DND-41 (cell line): ENCODE measurements at regions not wholly inside any gene's neighbourhood (a gene's known extent, or its start where the extent isn't known, plus 50 kb on each side); places are given as distances from the start of the nearest gene placed in this dataset.

Source experiments
- ATAC-seq: fragments of 200-7000 bp; cut with Tn5 transposase; 3 replicates; pipeline ENCODE4 v1.9.1; 2021; ENCODE audit warnings: low read depth; ENCODE audit not compliant: insufficient read depth
- DNase-seq: peaks from one replicate; pipeline ENCODE4 v3.0.0-alpha.2; 2020
- H2AFZ ChIP-seq: 2 replicates; pipeline ENCODE4 v1.6.0; 2012; ENCODE audit warnings: low read depth, low read length
- H3K27ac ChIP-seq: 2 replicates; pipeline ENCODE4 v1.5.1; 2012; ENCODE audit warnings: low read length, inconsistent platforms
- H3K27me3 ChIP-seq: fragments of 200-600 bp; sonication (generic); 2 replicates; pipeline ENCODE4 v1.6.0; 2012; ENCODE audit warnings: low read length, mild to moderate bottlenecking, inconsistent platforms; ENCODE audit not compliant: insufficient read depth, poor library complexity
- H3K36me3 ChIP-seq: 2 replicates; pipeline ENCODE4 v1.5.1; 2012; ENCODE audit warnings: low read length, inconsistent platforms; ENCODE audit not compliant: insufficient read depth
- H3K4me1 ChIP-seq: 2 replicates; pipeline ENCODE4 v1.5.1; 2012; ENCODE audit warnings: mild to moderate bottlenecking, low read length; ENCODE audit not compliant: insufficient read depth
- H3K4me2 ChIP-seq: 2 replicates; pipeline ENCODE4 v1.6.0; 2012; ENCODE audit warnings: mild to moderate bottlenecking, moderate library complexity, low read length, inconsistent platforms; ENCODE audit not compliant: insufficient read depth
- H3K4me3 ChIP-seq, 2 experiments: fragments of 200-600 bp in 1 of 2; shearing (Covaris generic) in 1 of 2; 2 replicates each; pipeline ENCODE4 v1.5.1; 2012 to 2016; ENCODE audit warnings: inconsistent platforms in 2 of 2, low read length in 2 of 2, mild to moderate bottlenecking in 2 of 2, low read depth in 1 of 2, moderate library complexity in 1 of 2
- H3K79me2 ChIP-seq: 2 replicates; pipeline ENCODE4 v1.6.0; 2012; ENCODE audit warnings: low read length, inconsistent platforms; ENCODE audit not compliant: insufficient read depth
- H3K9ac ChIP-seq: 2 replicates; pipeline ENCODE4 v1.6.0; 2012; ENCODE audit warnings: low read depth, mild to moderate bottlenecking, inconsistent platforms, low read length, moderate library complexity
- H3K9me3 ChIP-seq: 2 replicates; pipeline ENCODE4 v1.5.1; 2012; ENCODE audit warnings: low read length, moderate library complexity, mild to moderate bottlenecking, inconsistent platforms; ENCODE audit not compliant: insufficient read depth, severe bottlenecking
- H4K20me1 ChIP-seq: 2 replicates; pipeline ENCODE4 v1.6.0; 2012; ENCODE audit warnings: low read length; ENCODE audit not compliant: insufficient read depth
- CTCF ChIP-seq: IDR thresholded peaks from 2 replicates; pipeline ENCODE4 v1.5.1; 2012; ENCODE audit warnings: borderline replicate concordance, low read length, moderate library complexity, mild to moderate bottlenecking; ENCODE audit not compliant: poor library complexity, severe bottlenecking; ENCODE audit errors: extremely low read depth
- EZH2 ChIP-seq: IDR thresholded peaks from 3 replicates; pipeline ENCODE4 v1.6.1; 2012; ENCODE audit warnings: borderline replicate concordance, low read depth, mild to moderate bottlenecking, moderate library complexity, low read length, inconsistent platforms; ENCODE audit not compliant: severe bottlenecking

DNA sequence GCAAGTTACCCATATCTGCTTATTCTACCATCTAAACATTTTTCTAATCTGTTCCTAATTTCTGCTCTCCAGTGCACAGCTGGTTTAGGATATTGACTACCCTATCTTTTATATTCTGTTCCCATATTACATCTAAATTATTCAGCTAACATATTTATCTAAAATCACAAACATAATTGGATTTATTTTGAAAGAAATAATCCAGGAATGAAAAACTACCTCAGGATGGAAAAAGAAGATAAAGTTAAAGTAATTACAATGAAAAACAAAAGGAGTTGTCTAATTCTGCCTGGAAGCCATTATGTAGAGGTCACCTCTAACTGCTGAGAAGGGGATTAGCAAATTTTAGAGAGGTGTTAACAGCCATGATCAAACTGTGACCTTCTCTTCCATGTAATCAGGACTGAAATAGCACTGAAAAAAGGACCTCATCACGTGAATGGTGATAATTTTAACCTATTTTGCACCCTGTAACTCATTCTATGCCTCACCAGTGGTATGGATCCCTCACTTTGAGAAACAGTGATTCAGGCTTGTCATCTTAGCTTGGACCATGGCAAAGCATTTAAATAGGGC, 653.3 kb downstream of the CDH11 start:
- no peak overlapping the region for H3K9ac ChIP-seq
- no peak overlapping the region for H2AFZ ChIP-seq
- no peak overlapping the region for H3K4me2 ChIP-seq
- DNase-seq (no peak), ATAC-seq (no peak)
- H3K27me3 ChIP-seq, result no peaks in the 10 kb centered on the region
- TF ChIP-seq CTCF (no peak), EZH2 (no peak)
- H3K9me3 ChIP-seq, result no peaks in the 10 kb centered on the region
- no peak overlapping the region for H3K27ac ChIP-seq
- no peaks in the 10 kb centered on the region for H4K20me1 ChIP-seq
- H3K36me3 ChIP-seq, result no peaks in the 10 kb centered on the region
- no peak overlapping the region for H3K4me3 ChIP-seq
- no peaks in the 10 kb centered on the region for H3K79me2 ChIP-seq
- H3K4me1 ChIP-seq, result no peaks in the 10 kb centered on the region

GRCh38 chr16:64459821-64460220, 662.0 kb downstream of the CDH11 start:
- DNase-seq, result no peak
- Histone ChIP-seq H2AFZ (no peak overlapping the region), H3K27me3 (no peaks in the 10 kb centered on the region), H3K9ac (no peak overlapping the region), H4K20me1 (no peaks in the 10 kb centered on the region), H3K27ac (no peak overlapping the region), H3K36me3 (no peaks in the 10 kb centered on the region), H3K4me2 (no peak overlapping the region), H3K4me3 (no peak overlapping the region), H3K9me3 (no peaks in the 10 kb centered on the region), H3K4me1 (no peaks in the 10 kb centered on the region), H3K79me2 (no peaks in the 10 kb centered on the region)
- no peak for ATAC-seq
- TF ChIP-seq EZH2, result no peak
- no peak for TF ChIP-seq CTCF

DNA sequence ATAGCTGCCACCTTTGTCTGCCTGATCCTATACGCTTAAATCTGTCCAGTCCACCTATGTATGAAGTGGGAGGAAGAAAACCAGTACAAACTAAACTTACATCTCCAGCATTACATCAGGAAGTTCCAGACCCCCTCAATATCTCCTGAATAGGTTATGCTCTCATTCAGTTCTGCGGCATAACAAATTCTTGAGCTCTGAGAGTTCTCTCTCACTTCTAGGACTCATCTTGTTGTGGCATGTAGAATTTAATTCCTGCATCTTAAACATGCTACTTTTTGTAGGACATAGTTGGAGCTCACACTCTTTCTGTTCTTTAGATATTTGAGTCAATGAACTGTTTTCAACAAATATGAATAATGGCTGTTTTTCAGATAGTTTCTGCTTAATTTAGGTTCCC, 662.5 kb downstream of the CDH11 start:
- TF ChIP-seq CTCF, result no peak
- no peak for TF ChIP-seq EZH2
- DNase-seq, result no peak
- no peak overlapping the region for H2AFZ ChIP-seq
- no peaks in the 10 kb centered on the region for H3K36me3 ChIP-seq
- no peaks in the 10 kb centered on the region for H3K27me3 ChIP-seq
- no peaks in the 10 kb centered on the region for H4K20me1 ChIP-seq
- H3K9ac ChIP-seq, result no peak overlapping the region
- H3K4me3 ChIP-seq, result no peak overlapping the region
- no peaks in the 10 kb centered on the region for H3K9me3 ChIP-seq
- ATAC-seq, result no peak
- H3K79me2 ChIP-seq, result no peaks in the 10 kb centered on the region
- H3K4me1 ChIP-seq, result no peaks in the 10 kb centered on the region
- no peak overlapping the region for H3K27ac ChIP-seq
- H3K4me2 ChIP-seq, result no peak overlapping the region

DNA sequence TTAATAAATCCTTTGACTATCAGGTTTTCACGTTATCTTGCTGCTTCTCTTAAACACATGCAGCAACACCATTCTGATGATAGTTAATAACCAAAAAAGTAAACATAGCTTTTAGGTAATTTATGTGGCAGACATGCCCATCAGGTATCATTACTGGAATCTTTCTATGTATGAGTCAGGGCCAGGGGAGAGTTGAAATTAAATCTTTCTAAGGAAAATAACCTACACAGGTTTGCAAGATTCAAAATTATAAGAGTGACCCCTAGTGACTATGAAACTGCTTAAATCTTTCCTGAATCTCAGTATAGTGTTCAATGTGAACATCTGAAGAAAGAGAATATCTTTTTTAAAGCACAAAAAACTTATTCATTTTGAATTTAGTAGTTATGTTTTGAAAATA, 666.6 kb downstream of the CDH11 start:
- no peak for DNase-seq
- H2AFZ ChIP-seq, result no peak overlapping the region
- H3K9ac ChIP-seq, result no peak overlapping the region
- no peaks in the 10 kb centered on the region for H3K9me3 ChIP-seq
- no peaks in the 10 kb centered on the region for H3K36me3 ChIP-seq
- no peak overlapping the region for H3K4me2 ChIP-seq
- H3K27me3 ChIP-seq, result no peaks in the 10 kb centered on the region
- H4K20me1 ChIP-seq, result no peaks in the 10 kb centered on the region
- H3K4me3 ChIP-seq, result no peak overlapping the region
- no peaks in the 10 kb centered on the region for H3K4me1 ChIP-seq
- TF ChIP-seq CTCF (no peak), EZH2 (no peak)
- ATAC-seq, result no peak
- H3K27ac ChIP-seq, result no peak overlapping the region
- H3K79me2 ChIP-seq, result no peaks in the 10 kb centered on the region
